Sigmoid colon (tissue), 4 donors: ENCODE measurements at regions not wholly inside any gene's neighbourhood (a gene's known extent, or its start where the extent isn't known, plus 50 kb on each side); places are given as distances from the start of the nearest gene placed in this dataset.

ENCODE experiments used
- CTCF ChIP-seq, 4 experiments: fragments of 450-650 bp in 3 of 4; fragments of 200-600 bp in 1 of 4; IDR thresholded peaks; one replicate each; pipeline ENCODE4 v1.5.1; 2016 to 2019; ENCODE audit warnings: antibody characterized with exemption in 4 of 4, mild to moderate bottlenecking in 3 of 4, moderate library complexity in 2 of 4
- EP300 ChIP-seq, 4 donors: sonication (generic); formaldehyde crosslinking; IDR thresholded peaks; one replicate each; pipeline ENCODE4 v1.6.1; 2017; ENCODE audit warnings: antibody characterized with exemption in 4 of 4
- POLR2A ChIP-seq, 2 donors: fragments of 450-650 bp; IDR thresholded peaks; one replicate each; pipeline ENCODE4 v1.6.1; 2016; ENCODE audit warnings: antibody characterized with exemption in 2 of 2, mild to moderate bottlenecking in 2 of 2, moderate library complexity in 2 of 2

GRCh38 chr9:75282047-75282446 lies 193.7 kb downstream of the OSTF1 start:
- TF ChIP-seq POLR2A (IDR thresholded peaks at IDR 0.05) (no peak), CTCF (IDR thresholded peaks at IDR 0.05) (no peak), EP300 (IDR thresholded peaks at IDR 0.05) (no peak)
